Trophoblast cell (in vitro differentiated cells and primary cell): ENCODE measurements at regions not wholly inside any gene's neighbourhood (a gene's known extent, or its start where the extent isn't known, plus 50 kb on each side); places are given as distances from the start of the nearest gene placed in this dataset.

Source experiments
- DNase-seq, 2 donors: peaks; one replicate each; pipeline ENCODE4 v3.0.0-alpha.2; 2016
- H2AFZ ChIP-seq: 2 replicates; pipeline ENCODE4 v1.6.1; 2013; ENCODE audit warnings: low read length, moderate library complexity, mild to moderate bottlenecking; ENCODE audit not compliant: insufficient read depth, poor library complexity
- H2AK5ac ChIP-seq: 2 replicates; pipeline ENCODE4 v1.6.1; 2013; ENCODE audit warnings: mild to moderate bottlenecking, low read length
- H2BK120ac ChIP-seq: 2 replicates; pipeline ENCODE4 v1.6.1; 2013; ENCODE audit warnings: low read length, mild to moderate bottlenecking, moderate library complexity; ENCODE audit not compliant: insufficient read depth, poor library complexity
- H2BK12ac ChIP-seq: 2 replicates; pipeline ENCODE4 v1.6.1; 2013; ENCODE audit warnings: mild to moderate bottlenecking, low read length, moderate library complexity
- H2BK5ac ChIP-seq: 2 replicates; pipeline ENCODE4 v1.6.1; 2013; ENCODE audit warnings: low read length, low read depth, moderate library complexity, mild to moderate bottlenecking; ENCODE audit not compliant: poor library complexity
- H3K14ac ChIP-seq: 2 replicates; pipeline ENCODE4 v1.6.1; 2013; ENCODE audit warnings: mild to moderate bottlenecking, low read length
- H3K18ac ChIP-seq: 2 replicates; pipeline ENCODE4 v1.6.1; 2013; ENCODE audit warnings: mild to moderate bottlenecking, low read length
- H3K23ac ChIP-seq: 2 replicates; pipeline ENCODE4 v1.6.1; 2013; ENCODE audit warnings: low read length
- H3K27ac ChIP-seq: 2 replicates; pipeline ENCODE4 v1.5.1; 2013; ENCODE audit warnings: low read depth, mild to moderate bottlenecking, inconsistent platforms, low read length, moderate library complexity
- H3K27me3 ChIP-seq: 2 replicates; pipeline ENCODE4 v1.6.1; 2013; ENCODE audit warnings: inconsistent platforms, mild to moderate bottlenecking, low read length, moderate library complexity; ENCODE audit not compliant: insufficient read depth
- H3K36me3 ChIP-seq, 2 experiments: 1 replicate in 1 of 2; 2 replicates in 1 of 2; pipeline ENCODE4 v1.6.1; 2013; ENCODE audit warnings: low read length in 2 of 2, mild to moderate bottlenecking in 2 of 2, moderate library complexity in 1 of 2; ENCODE audit not compliant: insufficient read depth in 2 of 2, control insufficient read depth in 1 of 2
- H3K4ac ChIP-seq: 2 replicates; pipeline ENCODE4 v1.6.1; 2013; ENCODE audit warnings: low read depth, mild to moderate bottlenecking, low read length, moderate library complexity
- H3K4me1 ChIP-seq, 2 experiments: 1 replicate in 1 of 2; 2 replicates in 1 of 2; pipeline ENCODE4 v1.6.1; 2013; ENCODE audit warnings: low read length in 2 of 2, mild to moderate bottlenecking in 2 of 2, moderate library complexity in 1 of 2; ENCODE audit not compliant: insufficient read depth in 2 of 2, control insufficient read depth in 1 of 2
- H3K4me2 ChIP-seq: 2 replicates; pipeline ENCODE4 v1.6.1; 2013; ENCODE audit warnings: inconsistent platforms, mild to moderate bottlenecking, low read length, moderate library complexity
- H3K4me3 ChIP-seq: 2 replicates; pipeline ENCODE4 v1.5.1; 2013; ENCODE audit warnings: mild to moderate bottlenecking, low read depth, low read length, inconsistent platforms
- H3K79me1 ChIP-seq: one replicate; pipeline ENCODE4 v1.6.1; 2013; ENCODE audit warnings: low read length
- H3K79me2 ChIP-seq: 2 replicates; pipeline ENCODE4 v1.6.1; 2013; ENCODE audit warnings: low read length, mild to moderate bottlenecking; ENCODE audit not compliant: control insufficient read depth, insufficient read depth, poor library complexity
- H3K9ac ChIP-seq: 2 replicates; pipeline ENCODE4 v1.6.1; 2013; ENCODE audit warnings: mild to moderate bottlenecking, low read length
- H3K9me3 ChIP-seq: 2 replicates; pipeline ENCODE4 v1.6.1; 2013; ENCODE audit warnings: low read depth, mild to moderate bottlenecking, control low read depth, inconsistent platforms, low read length; ENCODE audit not compliant: insufficient read depth
- H4K12ac ChIP-seq: 2 replicates; pipeline ENCODE4 v1.6.1; 2013; ENCODE audit warnings: low read depth, mild to moderate bottlenecking, low read length, moderate library complexity
- H4K8ac ChIP-seq: 2 replicates; pipeline ENCODE4 v1.6.1; 2013; ENCODE audit warnings: low read depth, mild to moderate bottlenecking, low read length, moderate library complexity
- H4K91ac ChIP-seq: one replicate; pipeline ENCODE4 v1.6.1; 2013; ENCODE audit warnings: low read depth, mild to moderate bottlenecking, low read length, moderate library complexity
- WGBS: extraction: QIAGEN DNeasy Blood & Tissue Kit; methylation state at CpG from one replicate; pipeline ENCODE4 v1.1.7; 2013; ENCODE audit warnings: missing lambda C conversion rate; ENCODE audit not compliant: insufficient read length, insufficient coverage; ENCODE audit errors: extremely low coverage; 5-methylcytosine and 5-hydroxymethylcytosine counted together

DNA sequence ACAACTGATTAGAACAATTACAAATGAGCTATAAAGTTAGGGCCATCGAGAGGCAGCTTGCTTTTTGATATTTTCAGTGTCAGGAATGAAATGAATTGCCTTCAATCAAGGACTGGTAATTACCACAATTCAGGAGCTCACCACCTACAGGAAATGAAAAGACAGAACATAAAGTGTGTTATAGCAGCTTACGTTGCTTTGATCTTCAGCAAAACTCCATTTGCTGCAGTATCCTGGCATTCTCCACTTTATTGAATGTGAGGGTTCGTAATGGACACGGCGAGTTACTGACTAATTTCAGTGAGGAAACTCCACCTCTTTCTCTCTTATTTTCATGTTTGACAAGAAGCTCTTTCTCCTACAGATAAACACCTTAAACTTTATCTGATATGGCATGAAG is 440.0 kb upstream of the HSF2 start:
- no peaks in the 10 kb centered on the region for H3K79me1 ChIP-seq
- H3K36me3 ChIP-seq: no peaks in the 10 kb centered on the region
- no peak overlapping the region for H3K9ac ChIP-seq
- no peaks in the 10 kb centered on the region for H3K4me1 ChIP-seq
- no peak overlapping the region for H2BK120ac ChIP-seq
- H3K14ac ChIP-seq: no peak overlapping the region
- no CpG with 5 or more reads among the region's 5 CpGs for WGBS
- H3K4me2 ChIP-seq: no peak overlapping the region
- no peak for DNase-seq
- H3K27ac ChIP-seq: no peak overlapping the region
- no peak overlapping the region for H2AK5ac ChIP-seq
- no peaks in the 10 kb centered on the region for H3K27me3 ChIP-seq
- H3K23ac ChIP-seq: no peak overlapping the region
- no peak overlapping the region for H2AFZ ChIP-seq
- H4K12ac ChIP-seq: no peak overlapping the region
- no peak overlapping the region for H4K91ac ChIP-seq
- no peak overlapping the region for H3K4ac ChIP-seq
- H3K9me3 ChIP-seq: peaks cover 2% of the 10 kb centered on the region
- no peak overlapping the region for H2BK5ac ChIP-seq
- no peaks in the 10 kb centered on the region for H3K79me2 ChIP-seq
- H4K8ac ChIP-seq: no peak overlapping the region
- no peak overlapping the region for H2BK12ac ChIP-seq
- no peak overlapping the region for H3K4me3 ChIP-seq
- H3K18ac ChIP-seq: no peak overlapping the region

DNA sequence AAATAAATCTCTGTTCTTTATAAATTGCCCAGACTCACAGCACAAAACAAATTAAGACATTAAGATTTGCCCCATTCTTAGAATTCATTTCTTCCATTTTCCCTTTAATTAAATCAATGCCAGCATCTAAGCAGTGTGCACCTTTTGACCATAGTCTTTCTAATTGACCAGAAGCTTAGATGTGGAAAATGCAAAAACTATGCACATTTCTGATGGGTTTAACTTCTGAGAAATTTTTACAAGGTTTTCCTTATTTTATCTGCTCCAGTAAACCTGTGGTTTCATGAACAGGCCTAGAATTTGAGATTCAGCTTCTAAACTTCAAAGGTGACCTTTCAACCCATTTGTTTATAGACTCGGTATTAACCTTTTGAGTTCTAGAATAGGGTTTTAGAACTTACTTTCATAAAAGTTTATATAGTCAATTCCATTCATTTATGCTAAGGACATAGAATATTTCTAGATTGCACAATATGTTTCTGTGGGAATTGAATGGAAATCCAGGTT is 437.8 kb upstream of the HSF2 start:
- Histone ChIP-seq H2AK5ac (no peak overlapping the region), H3K36me3 (no peaks in the 10 kb centered on the region), H3K79me2 (no peaks in the 10 kb centered on the region), H3K4me1 (no peaks in the 10 kb centered on the region), H4K8ac (no peak overlapping the region), H3K4ac (no peak overlapping the region), H3K9me3 (no peaks in the 10 kb centered on the region), H3K27me3 (no peaks in the 10 kb centered on the region), H3K14ac (no peak overlapping the region), H3K79me1 (no peaks in the 10 kb centered on the region), H2AFZ (no peak overlapping the region), H2BK5ac (no peak overlapping the region), H3K27ac (no peak overlapping the region), H3K18ac (no peak overlapping the region), H2BK120ac (no peak overlapping the region), H3K9ac (no peak overlapping the region), H2BK12ac (no peak overlapping the region), H3K4me2 (no peak overlapping the region), H4K91ac (no peak overlapping the region), H3K4me3 (no peak overlapping the region), H4K12ac (no peak overlapping the region), H3K23ac (no peak overlapping the region)
- no CpG with 5 or more reads among the region's 1 CpG for WGBS
- DNase-seq: no peak

DNA sequence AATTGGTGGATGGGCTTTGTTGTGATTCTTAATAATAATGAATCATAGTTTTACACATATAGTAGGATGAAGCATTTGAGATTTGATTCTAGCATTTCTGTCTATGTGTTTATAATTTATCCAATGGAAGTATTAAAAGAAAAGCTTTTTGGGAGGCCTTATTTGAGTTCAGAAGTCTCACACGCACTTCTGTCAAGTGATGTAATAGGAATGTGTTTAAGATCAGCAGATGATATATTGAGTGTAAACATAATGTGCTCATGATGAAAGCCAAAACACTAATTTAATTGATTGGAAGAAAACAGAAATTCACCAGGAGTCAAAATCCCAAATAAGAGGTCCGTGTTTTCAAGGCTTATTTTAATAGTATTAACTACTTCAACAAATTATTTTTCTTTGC is 435.6 kb upstream of the HSF2 start:
- H4K12ac ChIP-seq: no peak overlapping the region
- no peak overlapping the region for H2BK12ac ChIP-seq
- H2BK5ac ChIP-seq: no peak overlapping the region
- no peak for DNase-seq
- no peak overlapping the region for H3K4me3 ChIP-seq
- H2AK5ac ChIP-seq: no peak overlapping the region
- H3K27ac ChIP-seq: no peak overlapping the region
- H4K8ac ChIP-seq: no peak overlapping the region
- H3K4ac ChIP-seq: no peak overlapping the region
- H3K4me1 ChIP-seq: no peaks in the 10 kb centered on the region
- no peak overlapping the region for H2BK120ac ChIP-seq
- H3K9ac ChIP-seq: no peak overlapping the region
- no peak overlapping the region for H3K18ac ChIP-seq
- no peak overlapping the region for H3K14ac ChIP-seq
- no peak overlapping the region for H3K4me2 ChIP-seq
- H3K36me3 ChIP-seq: no peaks in the 10 kb centered on the region
- WGBS: no CpG with 5 or more reads among the region's 2 CpGs
- H3K79me1 ChIP-seq: no peaks in the 10 kb centered on the region
- H3K27me3 ChIP-seq: no peaks in the 10 kb centered on the region
- no peak overlapping the region for H2AFZ ChIP-seq
- H3K23ac ChIP-seq: no peak overlapping the region
- no peak overlapping the region for H4K91ac ChIP-seq
- H3K79me2 ChIP-seq: no peaks in the 10 kb centered on the region
- H3K9me3 ChIP-seq: no peaks in the 10 kb centered on the region

- Histone ChIP-seq H3K4me1 (no peaks in the 10 kb centered on the region), H3K18ac (no peak overlapping the region), H2AK5ac (no peak overlapping the region), H2BK120ac (no peak overlapping the region), H3K4ac (no peak overlapping the region), H3K9me3 (no peaks in the 10 kb centered on the region), H2AFZ (no peak overlapping the region), H2BK12ac (no peak overlapping the region), H3K9ac (no peak overlapping the region), H3K4me2 (no peak overlapping the region), H3K79me2 (no peaks in the 10 kb centered on the region), H3K36me3 (no peaks in the 10 kb centered on the region), H4K8ac (no peak overlapping the region), H3K79me1 (no peaks in the 10 kb centered on the region), H3K14ac (no peak overlapping the region), H2BK5ac (no peak overlapping the region), H4K12ac (no peak overlapping the region), H4K91ac (no peak overlapping the region), H3K4me3 (no peak overlapping the region), H3K23ac (no peak overlapping the region), H3K27me3 (no peaks in the 10 kb centered on the region), H3K27ac (no peak overlapping the region)
- DNase-seq: no peak
- no CpG with 5 or more reads among the region's 4 CpGs for WGBS
Measured at GRCh38 chr6:121965739-121966138, 433.7 kb upstream of the HSF2 start.
